ENCODE measurements at regions not wholly inside any gene's neighbourhood (a gene's known extent, or its start where the extent isn't known, plus 50 kb on each side); places are given as distances from the start of the nearest gene placed in this dataset.
A peak's percentile ranks its signal among the peaks of the same experiment; 100 is the strongest.

DNA sequence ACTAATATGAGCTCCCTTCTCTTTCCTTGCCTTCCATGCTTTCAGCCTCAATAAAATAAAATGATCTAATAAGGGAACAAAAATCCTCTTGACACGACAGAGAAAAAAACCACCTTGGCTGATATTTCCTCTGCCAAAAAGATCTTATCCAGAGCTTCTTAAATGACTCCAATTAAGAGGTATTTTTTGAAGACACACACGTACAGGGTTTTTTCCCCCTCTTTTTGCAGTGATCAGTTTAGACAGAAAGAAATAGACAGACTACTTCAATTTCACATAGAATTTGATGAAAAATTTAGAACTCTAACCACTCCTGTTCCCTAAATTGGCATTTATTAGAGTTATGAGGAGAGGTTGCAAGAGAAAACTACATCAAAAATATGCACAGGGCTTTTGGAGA lies 217.2 kb upstream of the CDH11 start:
- no CpG with 5 or more reads among the region's 2 CpGs for WGBS (ENCODE audit: insufficient coverage)
- no peaks in the 10 kb centered on the region for H3K36me3 ChIP-seq (ENCODE audit: control insufficient read depth, insufficient read depth, low read length)
- no peaks in the 10 kb centered on the region for H3K27me3 ChIP-seq (ENCODE audit: control insufficient read depth, insufficient read depth, low read length)
- no peak overlapping the region for H3K4me3 ChIP-seq (ENCODE audit: low read length)
- H3K27ac ChIP-seq (ENCODE audit: low read length): no peak overlapping the region
- no peaks in the 10 kb centered on the region for H3K4me1 ChIP-seq (ENCODE audit: control insufficient read depth, insufficient read depth, low read length)
- H3K9me3 ChIP-seq (replicated peaks; ENCODE audit: control insufficient read depth, low read depth, low read length): no peaks in the 10 kb centered on the region
- no peak for DNase-seq

DNA sequence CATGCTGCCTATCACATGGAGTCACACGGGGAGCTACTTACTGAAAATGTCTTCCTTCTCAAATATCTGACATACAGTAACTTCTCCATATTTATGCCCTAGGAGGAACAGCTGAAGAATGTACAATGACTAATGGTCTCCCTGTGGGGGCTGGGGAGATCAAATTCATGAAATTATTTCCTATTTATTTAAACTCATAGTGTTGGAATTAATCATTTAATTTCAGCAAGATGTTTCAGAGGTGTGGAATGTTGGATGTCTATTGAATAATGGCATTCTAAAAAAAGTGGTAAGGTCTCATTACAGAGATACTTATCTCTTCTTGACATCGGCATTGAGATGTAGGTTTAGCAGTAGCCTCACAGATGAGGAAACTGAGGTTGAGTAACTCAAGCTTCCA lies 214.3 kb upstream of the CDH11 start:
- H3K27me3 ChIP-seq (ENCODE audit: control insufficient read depth, insufficient read depth, low read length): no peaks in the 10 kb centered on the region
- H3K36me3 ChIP-seq (ENCODE audit: control insufficient read depth, insufficient read depth, low read length): no peaks in the 10 kb centered on the region
- H3K9me3 ChIP-seq (replicated peaks; ENCODE audit: control insufficient read depth, low read depth, low read length): no peaks in the 10 kb centered on the region
- H3K27ac ChIP-seq (ENCODE audit: low read length): no peak overlapping the region
- H3K4me1 ChIP-seq (ENCODE audit: control insufficient read depth, insufficient read depth, low read length): no peaks in the 10 kb centered on the region
- DNase-seq: no peak
- no peak overlapping the region for H3K4me3 ChIP-seq (ENCODE audit: low read length)
- WGBS (ENCODE audit: insufficient coverage): no CpG with 5 or more reads among the region's 2 CpGs

DNA sequence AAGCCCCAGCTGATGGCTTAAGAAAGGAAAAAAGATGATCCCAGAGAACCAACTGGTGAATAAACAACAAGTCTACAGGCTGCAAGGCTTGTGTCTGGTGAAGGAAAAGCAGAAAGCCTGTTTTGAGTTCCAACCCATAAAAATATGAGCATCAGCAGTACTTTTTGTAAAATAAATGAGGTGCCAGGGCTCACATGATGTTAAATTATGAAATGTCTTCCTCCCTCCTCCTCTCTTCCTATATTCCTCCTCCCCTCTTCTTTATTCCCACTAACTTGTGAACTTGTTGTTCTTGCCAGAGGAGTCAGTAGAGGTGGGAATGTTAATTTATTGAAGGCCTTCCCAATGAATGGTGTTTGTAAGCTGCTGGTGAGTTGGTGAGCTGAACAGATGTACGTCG lies 212.2 kb upstream of the CDH11 start:
- no peak overlapping the region for H3K27ac ChIP-seq (ENCODE audit: low read length)
- H3K27me3 ChIP-seq (ENCODE audit: control insufficient read depth, insufficient read depth, low read length): no peaks in the 10 kb centered on the region
- WGBS (ENCODE audit: insufficient coverage): no CpG with 5 or more reads among the region's 2 CpGs
- no peaks in the 10 kb centered on the region for H3K4me1 ChIP-seq (ENCODE audit: control insufficient read depth, insufficient read depth, low read length)
- no peak overlapping the region for H3K4me3 ChIP-seq (ENCODE audit: low read length)
- H3K36me3 ChIP-seq (ENCODE audit: control insufficient read depth, insufficient read depth, low read length): no peaks in the 10 kb centered on the region
- no peaks in the 10 kb centered on the region for H3K9me3 ChIP-seq (replicated peaks; ENCODE audit: control insufficient read depth, low read depth, low read length)
- DNase-seq: no peak

DNA sequence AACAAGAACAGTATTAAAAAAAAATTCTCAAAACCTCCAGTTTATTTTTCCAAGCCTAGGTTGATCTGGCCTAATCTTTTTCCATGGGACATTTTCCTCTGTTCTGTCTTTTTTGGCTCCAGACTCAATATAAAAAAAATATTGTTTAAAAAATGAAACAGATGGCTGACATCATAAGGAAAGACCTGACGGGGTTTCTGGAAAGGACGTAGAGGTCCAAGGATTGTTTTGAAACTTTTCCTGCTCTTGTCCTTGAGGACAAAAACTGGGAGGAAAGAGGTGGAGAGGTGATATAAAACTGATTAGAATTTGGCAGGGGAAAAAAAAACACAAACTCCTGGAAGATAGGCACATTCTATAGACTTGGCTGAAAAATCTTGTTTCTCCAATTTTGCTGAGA lies 211.4 kb upstream of the CDH11 start:
- peak; percentile 47 for DNase-seq
- Histone ChIP-seq H3K36me3 (ENCODE audit: control insufficient read depth, insufficient read depth, low read length) (no peaks in the 10 kb centered on the region), H3K27me3 (ENCODE audit: control insufficient read depth, insufficient read depth, low read length) (no peaks in the 10 kb centered on the region), H3K27ac (ENCODE audit: low read length) (no peak overlapping the region), H3K4me3 (ENCODE audit: low read length) (no peak overlapping the region), H3K9me3 (replicated peaks; ENCODE audit: control insufficient read depth, low read depth, low read length) (no peaks in the 10 kb centered on the region), H3K4me1 (ENCODE audit: control insufficient read depth, insufficient read depth, low read length) (no peaks in the 10 kb centered on the region)
- WGBS (ENCODE audit: insufficient coverage): 23% methylated on average over 2 of the region's 2 CpGs

DNA sequence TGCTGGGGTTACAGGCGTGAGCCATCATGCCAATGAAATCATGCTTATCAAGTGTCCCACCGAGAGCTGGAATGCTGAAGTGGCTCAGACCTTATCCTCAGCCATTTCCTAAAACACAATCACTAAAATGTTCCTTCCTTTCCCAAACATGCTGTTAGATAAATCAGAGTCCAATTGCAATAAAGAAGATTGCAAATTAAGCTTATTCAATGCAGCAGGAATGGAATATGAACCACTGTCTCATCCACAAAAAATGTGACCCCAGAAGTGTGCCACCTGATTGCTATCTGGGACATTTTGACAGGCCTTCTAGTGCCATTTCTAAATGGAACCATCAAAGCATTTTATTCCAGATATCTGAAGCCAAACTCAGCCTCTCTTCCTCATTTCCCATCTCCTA lies 205.5 kb upstream of the CDH11 start:
- Histone ChIP-seq H3K27ac (ENCODE audit: low read length) (no peak overlapping the region), H3K9me3 (replicated peaks; ENCODE audit: control insufficient read depth, low read depth, low read length) (no peaks in the 10 kb centered on the region), H3K27me3 (ENCODE audit: control insufficient read depth, insufficient read depth, low read length) (no peaks in the 10 kb centered on the region), H3K4me3 (ENCODE audit: low read length) (no peak overlapping the region), H3K36me3 (ENCODE audit: control insufficient read depth, insufficient read depth, low read length) (no peaks in the 10 kb centered on the region), H3K4me1 (ENCODE audit: control insufficient read depth, insufficient read depth, low read length) (no peaks in the 10 kb centered on the region)
- 85% methylated on average over 2 of the region's 2 CpGs for WGBS (ENCODE audit: insufficient coverage)
- DNase-seq: no peak

DNA sequence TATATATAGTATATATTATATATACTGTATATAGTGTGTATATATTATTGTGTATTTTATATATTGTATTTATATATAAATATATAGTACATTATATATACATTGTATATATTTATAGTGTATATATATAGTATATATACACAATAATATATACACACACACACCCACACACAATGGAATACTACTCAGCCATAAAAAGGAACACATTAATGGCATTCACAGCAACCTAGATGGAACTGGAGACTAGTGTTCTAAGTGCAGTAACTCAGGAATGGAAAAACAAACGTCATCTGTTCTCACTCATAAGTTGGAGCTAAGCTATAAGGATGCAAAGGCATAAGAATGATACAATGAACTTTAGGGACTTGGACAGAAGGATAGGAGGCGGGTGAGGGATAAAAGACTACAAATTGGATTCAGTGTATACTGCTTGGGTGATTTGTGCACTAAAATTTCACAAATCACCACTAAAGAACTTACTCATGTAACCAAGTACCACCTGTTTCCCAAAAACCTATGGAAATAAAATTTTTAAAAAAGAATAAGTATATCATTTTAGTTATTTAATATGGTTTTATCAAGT lies 201.9 kb upstream of the CDH11 start:
- no CpG with 5 or more reads among the region's 2 CpGs for WGBS (ENCODE audit: insufficient coverage)
- DNase-seq: peak; percentile 24

DNA sequence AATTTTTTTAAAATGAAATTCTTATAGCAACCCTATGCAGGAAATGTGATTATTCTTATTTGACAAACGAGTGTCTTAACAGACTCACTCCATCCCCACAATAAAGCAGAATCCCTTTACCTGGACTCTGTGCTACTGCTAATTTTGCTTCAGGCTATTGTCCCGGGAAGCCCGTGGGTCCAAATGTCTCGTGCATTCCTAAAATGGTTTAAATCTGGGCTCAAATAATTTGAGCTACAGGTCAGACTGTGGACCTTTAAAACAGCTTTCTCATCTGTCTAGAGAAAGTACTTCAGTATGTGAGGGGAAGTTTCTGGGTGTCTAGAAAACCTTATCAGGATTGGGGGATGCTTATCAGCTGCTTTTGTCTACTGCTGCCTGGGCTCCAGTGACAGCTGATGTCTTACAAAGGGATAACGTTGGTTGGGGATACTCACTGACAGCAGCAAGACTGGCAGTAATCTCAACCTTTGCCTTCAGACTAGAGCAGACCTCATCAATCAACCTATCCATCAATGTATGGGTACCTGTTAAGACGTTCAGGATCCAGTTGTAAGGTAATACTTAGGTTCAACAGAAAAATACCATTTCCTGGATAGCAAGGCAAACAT lies 197.9 kb upstream of the CDH11 start:
- no peak for DNase-seq
- 80% methylated on average over 1 of the region's 6 CpGs for WGBS (ENCODE audit: insufficient coverage)
- no peaks in the 10 kb centered on the region for H3K36me3 ChIP-seq (ENCODE audit: control insufficient read depth, insufficient read depth, low read length)
- H3K4me1 ChIP-seq (ENCODE audit: control insufficient read depth, insufficient read depth, low read length): peaks cover 12% of the 10 kb centered on the region
- H3K27me3 ChIP-seq (ENCODE audit: control insufficient read depth, insufficient read depth, low read length): no peaks in the 10 kb centered on the region
- H3K4me3 ChIP-seq (ENCODE audit: low read length): no peak overlapping the region
- no peak overlapping the region for H3K27ac ChIP-seq (ENCODE audit: low read length)
- no peaks in the 10 kb centered on the region for H3K9me3 ChIP-seq (replicated peaks; ENCODE audit: control insufficient read depth, low read depth, low read length)

More for the DNA sequence above, 201.9 kb upstream of the CDH11 start:
- Histone ChIP-seq H3K4me1 (ENCODE audit: control insufficient read depth, insufficient read depth, low read length) (no peaks in the 10 kb centered on the region), H3K36me3 (ENCODE audit: control insufficient read depth, insufficient read depth, low read length) (no peaks in the 10 kb centered on the region), H3K27me3 (ENCODE audit: control insufficient read depth, insufficient read depth, low read length) (no peaks in the 10 kb centered on the region), H3K4me3 (ENCODE audit: low read length) (no peak overlapping the region), H3K9me3 (replicated peaks; ENCODE audit: control insufficient read depth, low read depth, low read length) (no peaks in the 10 kb centered on the region), H3K27ac (ENCODE audit: low read length) (no peak overlapping the region)

DNA sequence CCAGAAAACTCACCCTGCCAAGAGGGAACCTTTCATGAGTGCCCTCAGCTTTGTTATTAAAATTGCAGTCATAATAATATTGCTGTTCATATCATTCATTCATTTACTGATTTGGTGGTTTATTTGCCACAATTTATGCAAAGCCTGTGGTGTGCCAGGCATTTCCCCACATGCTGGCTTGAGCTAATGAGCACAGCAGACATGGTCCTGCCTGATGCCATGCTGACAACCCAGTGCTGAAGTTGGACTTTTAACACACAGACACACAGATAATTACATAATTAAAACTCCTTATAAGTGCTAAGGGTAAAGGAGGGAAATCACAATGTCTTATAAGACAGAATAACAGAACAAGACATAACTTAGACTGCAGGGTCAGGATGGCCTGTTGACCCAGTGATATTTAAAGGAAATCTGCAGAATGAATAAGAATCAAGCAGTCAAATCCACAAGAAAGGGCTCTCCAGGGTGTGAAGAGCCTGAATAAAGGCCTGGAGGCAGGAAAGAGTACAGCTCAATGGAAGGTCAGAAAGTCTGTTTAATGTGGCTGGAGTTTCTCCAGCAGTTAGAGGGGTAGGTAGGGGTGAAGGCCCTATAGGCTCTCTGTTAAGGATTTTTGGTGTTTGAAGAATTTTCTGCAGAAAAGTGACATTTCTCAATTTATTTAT lies 196.9 kb upstream of the CDH11 start:
- H3K36me3 ChIP-seq (ENCODE audit: control insufficient read depth, insufficient read depth, low read length): no peaks in the 10 kb centered on the region
- no peaks in the 10 kb centered on the region for H3K27me3 ChIP-seq (ENCODE audit: control insufficient read depth, insufficient read depth, low read length)
- no peaks in the 10 kb centered on the region for H3K9me3 ChIP-seq (replicated peaks; ENCODE audit: control insufficient read depth, low read depth, low read length)
- no peak overlapping the region for H3K4me3 ChIP-seq (ENCODE audit: low read length)
- H3K27ac ChIP-seq (ENCODE audit: low read length): no peak overlapping the region
- no peak for DNase-seq
- peaks cover 12% of the 10 kb centered on the region for H3K4me1 ChIP-seq (ENCODE audit: control insufficient read depth, insufficient read depth, low read length)

DNA sequence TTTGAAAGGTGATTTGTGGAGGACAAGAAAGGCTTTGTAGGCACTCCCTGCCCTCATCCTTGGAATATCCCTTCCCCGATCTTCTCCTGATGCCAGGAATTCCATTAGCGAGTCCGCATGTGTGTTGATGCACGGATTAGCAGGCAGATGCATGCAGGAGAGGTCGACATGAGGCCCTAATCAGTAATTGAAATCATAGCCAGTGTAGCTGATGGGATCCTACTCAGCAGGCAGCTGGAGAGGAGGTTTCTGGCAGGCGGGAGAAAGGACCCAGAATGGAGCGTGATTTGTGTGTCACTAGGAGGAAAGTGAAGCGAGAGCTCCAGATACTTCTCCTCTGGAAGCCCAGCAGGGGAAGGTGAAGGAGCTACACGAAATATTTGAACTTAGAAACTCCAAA lies 196.3 kb upstream of the CDH11 start:
- no peaks in the 10 kb centered on the region for H3K27me3 ChIP-seq (ENCODE audit: control insufficient read depth, insufficient read depth, low read length)
- H3K4me1 ChIP-seq (ENCODE audit: control insufficient read depth, insufficient read depth, low read length): peaks cover 12% of the 10 kb centered on the region
- no peak overlapping the region for H3K27ac ChIP-seq (ENCODE audit: low read length)
- H3K9me3 ChIP-seq (replicated peaks; ENCODE audit: control insufficient read depth, low read depth, low read length): no peaks in the 10 kb centered on the region
- peak; percentile 36 for DNase-seq
- no peaks in the 10 kb centered on the region for H3K36me3 ChIP-seq (ENCODE audit: control insufficient read depth, insufficient read depth, low read length)
- 53% methylated on average over 6 of the region's 9 CpGs for WGBS (ENCODE audit: insufficient coverage)
- H3K4me3 ChIP-seq (ENCODE audit: low read length): no peak overlapping the region

DNA sequence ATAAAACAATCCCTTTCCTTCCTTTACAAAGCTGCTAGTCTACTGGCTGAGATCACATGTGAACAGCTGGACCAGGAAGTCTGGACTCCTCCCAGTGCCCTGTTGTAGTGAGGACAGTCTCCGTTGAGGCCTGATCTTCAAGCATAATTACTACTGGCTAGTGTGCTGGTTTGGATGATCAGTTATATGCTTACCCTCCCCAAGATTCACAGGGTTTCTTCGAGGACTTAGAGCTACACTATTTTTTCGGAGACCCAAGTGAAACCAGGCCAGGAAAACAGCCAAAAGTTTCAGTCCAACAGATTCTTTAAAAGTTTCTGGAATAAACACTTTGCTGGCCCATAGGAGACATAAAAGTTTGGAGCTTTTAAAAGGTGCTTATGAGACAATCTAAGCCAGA lies 194.9 kb upstream of the CDH11 start:
- H3K27me3 ChIP-seq (ENCODE audit: control insufficient read depth, insufficient read depth, low read length): no peaks in the 10 kb centered on the region
- no peak overlapping the region for H3K27ac ChIP-seq (ENCODE audit: low read length)
- no peaks in the 10 kb centered on the region for H3K36me3 ChIP-seq (ENCODE audit: control insufficient read depth, insufficient read depth, low read length)
- WGBS (ENCODE audit: insufficient coverage): no CpG with 5 or more reads among the region's 3 CpGs
- H3K4me1 ChIP-seq (ENCODE audit: control insufficient read depth, insufficient read depth, low read length): peaks cover 12% of the 10 kb centered on the region
- H3K4me3 ChIP-seq (ENCODE audit: low read length): no peak overlapping the region
- peak; percentile 86 for DNase-seq
- no peaks in the 10 kb centered on the region for H3K9me3 ChIP-seq (replicated peaks; ENCODE audit: control insufficient read depth, low read depth, low read length)

All from muscle of leg (tissue), 3 donors.